HepG2 (cell line): ENCODE measurements at regions not wholly inside any gene's neighbourhood (a gene's known extent, or its start where the extent isn't known, plus 50 kb on each side); places are given as distances from the start of the nearest gene placed in this dataset.

Experiments
- ATAC-seq: fragments of 200-7000 bp; cut with Tn5 transposase; 3 replicates; pipeline ENCODE4 v1.9.1; 2020; ENCODE audit warnings: mild to moderate bottlenecking, moderate library complexity
- BruUV-seq: library from RNA; stranded (reverse); fragments of 400-500 nt; replicated peaks from 2 replicates; lab custom pipeline; 2021; lab: Mats Ljungman, UMichigan
- CTCF ChIA-PET: fragments of 300-600 bp; formaldehyde crosslinking; extraction: SDS; loops from one replicate; lab custom pipeline; 2021; ENCODE audit warnings: low total read pairs, inconsistent platforms, low intra/inter-chr PET ratio; lab: Yijun Ruan, JAX
- POLR2A ChIA-PET: fragments of 350-600 bp; sonication (Branson Sonifier 250); formaldehyde crosslinking; loops from one replicate; lab custom pipeline; 2020; ENCODE audit warnings: antibody characterized with exemption, inconsistent platforms; lab: Yijun Ruan, JAX
- DNase-seq: peaks from one replicate; pipeline ENCODE4 v3.0.0-alpha.2; 2015; ENCODE audit warnings: low spot score
- FAIRE-seq: peaks from 3 replicates; lab custom pipeline; 2011; peaks lifted over from hg19 to GRCh38; lab: Jason Lieb, UNC
- H2AFZ ChIP-seq: one replicate; pipeline ENCODE4 v1.6.1; 2011; ENCODE audit warnings: low read length, inconsistent platforms
- H3K27ac ChIP-seq: fragments of 300-600 bp; 3 replicates; pipeline ENCODE4 v1.8.0; 2011; ENCODE audit warnings: mixed run types, mild to moderate bottlenecking, mixed read lengths, low read length, inconsistent platforms; ENCODE audit not compliant: insufficient read depth; ENCODE audit errors: extremely low read length
- H3K27me3 ChIP-seq, 2 experiments: fragments of 200-600 bp in 1 of 2; 2 replicates in 1 of 2; 3 replicates in 1 of 2; pipeline versions ENCODE4 v1.6.0 to v1.8.0; 2011; ENCODE audit warnings: low read length in 2 of 2, mild to moderate bottlenecking in 2 of 2, moderate library complexity in 2 of 2, inconsistent platforms in 1 of 2; ENCODE audit not compliant: insufficient read depth in 2 of 2, control insufficient read depth in 1 of 2
- H3K36me3 ChIP-seq, 2 experiments: fragments of 200-600 bp in 1 of 2; replicated peaks in 1 of 2; 2 replicates in 1 of 2; 3 replicates in 1 of 2; pipeline versions ENCODE4 v1.5.1 to v1.8.0; 2011; ENCODE audit warnings: low read length in 2 of 2, inconsistent platforms in 1 of 2; ENCODE audit not compliant: insufficient read depth in 2 of 2, control insufficient read depth in 1 of 2
- H3K4me1 ChIP-seq: 2 replicates; pipeline ENCODE4 v1.5.1; 2012; ENCODE audit warnings: low read length, inconsistent platforms; ENCODE audit not compliant: insufficient read depth
- H3K4me2 ChIP-seq: 2 replicates; pipeline ENCODE4 v1.6.0; 2011; ENCODE audit warnings: low read depth, low read length, inconsistent platforms
- H3K4me3 ChIP-seq, 3 experiments: fragments of 200-600 bp in 1 of 3; sonication (generic), shearing (Covaris generic) in 1 of 3; replicated peaks in 1 of 3; 2 replicates each; pipeline ENCODE4 v1.5.1; 2011 to 2016; ENCODE audit warnings: low read length in 3 of 3, inconsistent platforms in 2 of 3, low read depth in 2 of 3, mild to moderate bottlenecking in 2 of 3, control low read depth in 1 of 3, mixed read lengths in 1 of 3; ENCODE audit not compliant: insufficient read depth in 1 of 3
- H3K79me2 ChIP-seq: one replicate; pipeline ENCODE4 v1.6.1; 2011; ENCODE audit warnings: low read length, inconsistent platforms; ENCODE audit not compliant: insufficient read depth
- H3K9ac ChIP-seq: 2 replicates; pipeline ENCODE4 v1.6.0; 2011; ENCODE audit warnings: mild to moderate bottlenecking, low read depth, low read length, inconsistent platforms; ENCODE audit not compliant: insufficient read depth
- H3K9me3 ChIP-seq: 2 replicates; pipeline ENCODE4 v1.5.1; 2012; ENCODE audit warnings: mild to moderate bottlenecking, low read length
- H4K20me1 ChIP-seq: 2 replicates; pipeline ENCODE4 v1.6.0; 2011; ENCODE audit warnings: inconsistent platforms, mild to moderate bottlenecking, low read length, moderate library complexity; ENCODE audit not compliant: insufficient read depth
- HMGXB4 ChIP-seq, 2 experiments: sonication (generic) in 1 of 2; formaldehyde crosslinking in 1 of 2; IDR thresholded peaks; 2 replicates each; pipeline versions ENCODE4 v1.4.0 to v1.6.1; 2018 to 2020; ENCODE audit warnings: missing genetic modification reagents in 2 of 2, borderline replicate concordance in 1 of 2, low read depth in 1 of 2, mild to moderate bottlenecking in 1 of 2, missing biosample characterization in 1 of 2
- IRF2 ChIP-seq: IDR thresholded peaks from 2 replicates; pipeline ENCODE4 v1.6.1; 2018; ENCODE audit warnings: missing genetic modification reagents, missing compliant biosample characterization
- KDM1A ChIP-seq: IDR thresholded peaks from 2 replicates; pipeline ENCODE4 v1.6.1; 2016; ENCODE audit warnings: missing compliant biosample characterization
- KDM5B ChIP-seq: sonication (generic); formaldehyde crosslinking; IDR thresholded peaks from 2 replicates; pipeline ENCODE4 v1.4.0; 2020; ENCODE audit warnings: missing genetic modification reagents, mild to moderate bottlenecking, borderline replicate concordance
- NR2F1 ChIP-seq, 2 experiments: fragments of 450-650 bp in 1 of 2; formaldehyde crosslinking in 1 of 2; IDR thresholded peaks; 2 replicates each; pipeline versions ENCODE4 v1.5.0 to v1.6.1; 2016 to 2020; ENCODE audit warnings: mild to moderate bottlenecking in 1 of 2, missing compliant biosample characterization in 1 of 2, missing genetic modification reagents in 1 of 2, moderate library complexity in 1 of 2
- SOX5 ChIP-seq: IDR thresholded peaks from 2 replicates; pipeline ENCODE4 v1.6.1; 2016; ENCODE audit warnings: borderline replicate concordance
- TARDBP ChIP-seq: sonication (generic); formaldehyde crosslinking; IDR thresholded peaks from 2 replicates; pipeline ENCODE4 v1.8.0; 2022; ENCODE audit warnings: mild to moderate bottlenecking, missing genetic modification reagents
- ZBTB7A ChIP-seq: sonication (generic); formaldehyde crosslinking; IDR thresholded peaks from 2 replicates; pipeline ENCODE4 v1.8.0; 2022; ENCODE audit warnings: mild to moderate bottlenecking, missing genetic modification reagents
- ZC3H13 ChIP-seq: sonication (generic); formaldehyde crosslinking; IDR thresholded peaks from 2 replicates; pipeline ENCODE4 v1.8.1; 2023; ENCODE audit warnings: mild to moderate bottlenecking, missing genetic modification reagents, moderate library complexity
- ZNF121 ChIP-seq: sonication (generic); formaldehyde crosslinking; IDR thresholded peaks from 2 replicates; pipeline ENCODE4 v1.5.0; 2020; ENCODE audit warnings: mild to moderate bottlenecking, missing genetic modification reagents
- ZNF264 ChIP-seq: sonication (generic); formaldehyde crosslinking; IDR thresholded peaks from 2 replicates; pipeline ENCODE4 v1.4.0; 2020; ENCODE audit warnings: missing genetic modification reagents
- ZNF343 ChIP-seq: sonication (generic); formaldehyde crosslinking; IDR thresholded peaks from 2 replicates; pipeline ENCODE4 v1.4.0; 2020; ENCODE audit warnings: mild to moderate bottlenecking, missing genetic modification reagents
- ZNF687 ChIP-seq: sonication (generic); formaldehyde crosslinking; IDR thresholded peaks from 2 replicates; pipeline ENCODE4 v1.5.1; 2020; ENCODE audit warnings: mild to moderate bottlenecking, missing genetic modification reagents, moderate library complexity
- WGBS: methylation state at CpG from one replicate; pipeline ENCODE4 v1.1.6; 2017; ENCODE audit warnings: low lambda C conversion rate; 5-methylcytosine and 5-hydroxymethylcytosine counted together
- in situ Hi-C: cut with HindIII; loops from 2 replicates; pipeline ENCODE4 v1.10.0; 2017; ENCODE audit warnings: low pct_unique_long_range_greater_than_20kb; ENCODE audit not compliant: extremely low pct_ligation_motif_present
- intact Hi-C: fragments of 100-400 bp; cut with micrococcal nuclease; formaldehyde crosslinking; loops from one replicate; pipeline ENCODE4 v1.10.0; 2022; ENCODE audit not compliant: unreplicated experiment

GRCh38 chr10:107420196-107420595 is 255.7 kb upstream of the SORCS1 start:
- no peak overlapping the region for H3K27ac ChIP-seq
- H2AFZ ChIP-seq, result no peak overlapping the region
- H3K9me3 ChIP-seq, result peaks cover 93% of the 10 kb centered on the region
- 2% methylated on average over 3 of the region's 3 CpGs for WGBS
- H3K27me3 ChIP-seq, result no peaks in the 10 kb centered on the region
- no peaks in the 10 kb centered on the region for H3K36me3 ChIP-seq
- no peak overlapping the region for H3K4me2 ChIP-seq
- DNase-seq (no peak), FAIRE-seq (no peak), ATAC-seq (no peak)
- in situ Hi-C loops (no loop called here), intact Hi-C loops (no loop called here)
- H3K4me1 ChIP-seq, result no peaks in the 10 kb centered on the region
- H4K20me1 ChIP-seq, result no peaks in the 10 kb centered on the region
- ChIA-PET CTCF (no interaction called here), POLR2A (no interaction called here)
- no peaks in the 10 kb centered on the region for H3K79me2 ChIP-seq
- no peak overlapping the region for H3K4me3 ChIP-seq
- BruUV-seq, result no TSS peak
- no peak for TF ChIP-seq ZBTB7A
- TF ChIP-seq, all 625 proteins: peak for 0
- no peak overlapping the region for H3K9ac ChIP-seq

GRCh38 chr10:107418085-107418806 is 253.7 kb upstream of the SORCS1 start:
- POLR2A ChIA-PET, result no interaction called here
- FAIRE-seq (no peak), DNase-seq (no peak), ATAC-seq (no peak)
- H3K9ac ChIP-seq, result no peak overlapping the region
- no peaks in the 10 kb centered on the region for H3K4me1 ChIP-seq
- WGBS, result 10% methylated on average over 7 of the region's 7 CpGs
- H3K27ac ChIP-seq, result no peak overlapping the region
- H4K20me1 ChIP-seq, result no peaks in the 10 kb centered on the region
- H3K27me3 ChIP-seq, result no peaks in the 10 kb centered on the region
- intact Hi-C loops, result no loop called here
- no peaks in the 10 kb centered on the region for H3K79me2 ChIP-seq
- H3K9me3 ChIP-seq, result peaks cover 93% of the 10 kb centered on the region
- H2AFZ ChIP-seq, result no peak overlapping the region
- CTCF ChIA-PET, result no interaction called here
- H3K4me3 ChIP-seq, result no peak overlapping the region
- no peak overlapping the region for H3K4me2 ChIP-seq
- in situ Hi-C loops, result no loop called here
- BruUV-seq, result no TSS peak
- no peaks in the 10 kb centered on the region for H3K36me3 ChIP-seq
- TF ChIP-seq ZNF121 (CRISPR knock-in tag) (no peak), KDM1A (CRISPR knock-in tag) (no peak), KDM5B (CRISPR knock-in tag) (no peak), IRF2 (CRISPR knock-in tag) (no peak), HMGXB4 (CRISPR knock-in tag; IDR thresholded peaks at IDR 0.05; ENCODE audit: borderline replicate concordance in 1 of 2, low read depth in 1 of 2) (no peak), SOX5 (CRISPR knock-in tag) (no peak), ZNF343 (CRISPR knock-in tag) (no peak), ZC3H13 (CRISPR knock-in tag) (no peak), TARDBP (CRISPR knock-in tag) (no peak), ZNF687 (CRISPR knock-in tag) (no peak), NR2F1 (CRISPR knock-in tag; IDR thresholded peaks at IDR 0.05) (no peak), ZNF264 (CRISPR knock-in tag) (no peak)
